Right atrium auricular region (tissue), 2 donors: ENCODE measurements at regions not wholly inside any gene's neighbourhood (a gene's known extent, or its start where the extent isn't known, plus 50 kb on each side); places are given as distances from the start of the nearest gene placed in this dataset.

ENCODE experiments used
- DNase-seq: peaks from one replicate; pipeline ENCODE4 v3.0.0-alpha.2; 2019; ENCODE audit warnings: low spot score
- H3K27ac ChIP-seq, 2 donors: fragments of 200-600 bp; sonication (generic); 1 replicate in 1 of 2; 2 replicates in 1 of 2; pipeline ENCODE4 v1.5.1; 2016 to 2019
- H3K27me3 ChIP-seq, 2 donors: fragments of 200-600 bp; sonication (generic); one replicate each; pipeline versions ENCODE4 v1.5.1 to v1.6.0; 2017 to 2019
- H3K36me3 ChIP-seq: fragments of 200-600 bp; sonication (generic); one replicate; pipeline ENCODE4 v1.5.1; 2016
- H3K4me1 ChIP-seq, 2 donors: fragments of 200-600 bp; sonication (generic); one replicate each; pipeline versions ENCODE4 v1.5.1 to v1.6.0; 2017 to 2019
- H3K4me3 ChIP-seq, 2 donors: fragments of 200-600 bp; sonication (generic); 1 replicate in 1 of 2; 2 replicates in 1 of 2; pipeline ENCODE4 v1.5.1; 2017 to 2019; ENCODE audit warnings: mild to moderate bottlenecking in 1 of 2, moderate library complexity in 1 of 2
- H3K9me3 ChIP-seq, 2 donors: fragments of 200-600 bp; sonication (generic); one replicate each; pipeline ENCODE4 v1.5.1; 2019
- CTCF ChIP-seq, 2 donors: fragments of 200-600 bp; sonication (generic); IDR thresholded peaks; one replicate each; pipeline ENCODE4 v1.5.1; 2019; ENCODE audit warnings: antibody characterized with exemption in 2 of 2

GRCh38 chr1:38529946-38530345, 329.6 kb downstream of the RRAGC start:
- H3K4me1 ChIP-seq: no peaks in the 10 kb centered on the region
- no peak for TF ChIP-seq CTCF (IDR thresholded peaks at IDR 0.05)
- no peaks in the 10 kb centered on the region for H3K36me3 ChIP-seq
- no peak for DNase-seq
- H3K27me3 ChIP-seq: no peaks in the 10 kb centered on the region
- H3K4me3 ChIP-seq: no peak overlapping the region
- H3K27ac ChIP-seq: no peak overlapping the region
- H3K9me3 ChIP-seq: no peaks in the 10 kb centered on the region

DNA sequence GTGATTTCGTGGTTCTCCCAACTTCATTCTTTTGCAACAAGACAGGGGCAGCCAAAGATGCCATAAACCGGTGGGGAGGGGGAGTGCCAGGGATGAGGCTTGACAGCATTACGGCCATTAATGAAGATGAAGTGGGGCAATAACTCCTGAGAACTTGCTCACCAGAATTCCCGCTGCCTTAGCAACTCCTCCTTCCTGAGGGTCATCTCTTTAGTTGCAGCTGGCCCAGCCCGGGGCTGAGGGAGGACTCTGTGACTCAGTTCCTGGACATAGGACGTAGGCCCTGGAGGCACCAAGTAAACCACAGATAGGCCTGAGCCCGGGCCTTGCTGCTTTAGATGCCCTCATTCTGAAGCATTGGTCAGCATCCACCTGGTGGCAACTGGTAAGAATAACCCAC, 330.2 kb downstream of the RRAGC start:
- H3K9me3 ChIP-seq: no peaks in the 10 kb centered on the region
- H3K36me3 ChIP-seq: no peaks in the 10 kb centered on the region
- no peak for TF ChIP-seq CTCF (IDR thresholded peaks at IDR 0.05)
- no peaks in the 10 kb centered on the region for H3K27me3 ChIP-seq
- no peak overlapping the region for H3K27ac ChIP-seq
- DNase-seq: no peak
- H3K4me1 ChIP-seq: no peaks in the 10 kb centered on the region
- H3K4me3 ChIP-seq: no peak overlapping the region

GRCh38 chr1:38528623-38529022, 330.9 kb downstream of the RRAGC start:
- no peak for DNase-seq
- Histone ChIP-seq H3K9me3 (no peaks in the 10 kb centered on the region), H3K36me3 (no peaks in the 10 kb centered on the region), H3K27ac (no peak overlapping the region), H3K27me3 (no peaks in the 10 kb centered on the region), H3K4me3 (no peak overlapping the region), H3K4me1 (no peaks in the 10 kb centered on the region)
- TF ChIP-seq CTCF (IDR thresholded peaks at IDR 0.05): no peak

- no peaks in the 10 kb centered on the region for H3K36me3 ChIP-seq
- no peaks in the 10 kb centered on the region for H3K4me1 ChIP-seq
- no peaks in the 10 kb centered on the region for H3K27me3 ChIP-seq
- no peak for DNase-seq
- H3K9me3 ChIP-seq: no peaks in the 10 kb centered on the region
- H3K4me3 ChIP-seq: no peak overlapping the region
- H3K27ac ChIP-seq: no peak overlapping the region
- no peak for TF ChIP-seq CTCF (IDR thresholded peaks at IDR 0.05)
Observed at GRCh38 chr1:38527373-38527966, 332.1 kb downstream of the RRAGC start.

DNA sequence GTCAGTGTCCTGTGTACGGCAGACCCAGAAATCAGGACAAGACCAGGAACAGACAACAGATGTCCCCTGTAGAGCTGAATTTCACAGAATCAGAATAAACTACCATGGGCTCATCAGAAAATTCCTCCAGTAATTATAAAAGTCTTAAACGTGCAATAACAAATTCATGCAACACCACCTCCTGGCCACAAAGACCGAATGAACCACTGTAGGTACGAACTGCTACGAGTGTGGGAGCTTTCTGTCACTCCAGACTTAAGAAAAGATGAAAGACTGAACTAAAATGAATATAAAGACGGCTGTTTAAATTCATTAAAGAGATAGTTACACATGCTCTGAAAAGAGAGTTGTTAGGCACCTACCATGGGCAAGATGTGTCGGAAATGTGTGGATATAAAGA, 333.5 kb downstream of the RRAGC start:
- no peak for TF ChIP-seq CTCF (IDR thresholded peaks at IDR 0.05)
- no peak overlapping the region for H3K27ac ChIP-seq
- no peak for DNase-seq
- no peak overlapping the region for H3K4me3 ChIP-seq
- H3K4me1 ChIP-seq: no peaks in the 10 kb centered on the region
- H3K36me3 ChIP-seq: no peaks in the 10 kb centered on the region
- no peaks in the 10 kb centered on the region for H3K27me3 ChIP-seq
- no peaks in the 10 kb centered on the region for H3K9me3 ChIP-seq

DNA sequence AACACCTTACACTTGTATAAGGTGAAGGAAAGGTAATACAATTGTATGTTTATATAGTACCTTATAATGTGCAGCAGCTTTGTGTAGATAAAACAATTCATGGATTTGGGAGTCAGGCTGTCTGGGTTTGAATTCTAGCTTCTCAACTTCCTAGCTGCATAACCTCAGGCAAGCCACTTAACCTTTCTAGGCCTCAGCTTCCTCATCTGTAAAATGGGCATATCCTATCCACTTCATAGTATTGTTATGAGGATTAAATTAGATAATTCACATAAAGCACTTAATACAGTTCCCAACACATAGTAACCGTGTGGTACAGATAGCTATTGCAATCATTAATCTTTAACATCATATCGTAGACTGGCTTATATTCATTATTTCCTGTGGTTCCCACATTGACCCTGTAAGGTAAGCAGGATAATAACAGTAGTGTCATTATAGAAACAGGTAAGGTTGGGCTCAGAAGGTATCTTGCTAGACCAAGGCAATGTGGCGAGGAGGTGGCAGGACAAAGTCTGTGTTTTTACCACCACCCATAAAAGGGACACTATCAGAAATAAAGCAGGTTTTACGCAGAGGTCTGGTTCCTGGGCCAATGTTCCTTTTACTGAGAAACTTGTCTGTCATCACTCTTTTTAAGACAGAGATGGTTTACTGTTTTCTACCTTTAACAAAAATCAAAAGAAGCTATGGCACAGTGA, 334.1 kb downstream of the RRAGC start:
- TF ChIP-seq CTCF (IDR thresholded peaks at IDR 0.05): no peak
- Histone ChIP-seq H3K27ac (no peak overlapping the region), H3K4me1 (no peaks in the 10 kb centered on the region), H3K36me3 (no peaks in the 10 kb centered on the region), H3K4me3 (no peak overlapping the region), H3K9me3 (no peaks in the 10 kb centered on the region), H3K27me3 (no peaks in the 10 kb centered on the region)
- DNase-seq: no peak
